IPS-NIHi7 (cell line): ENCODE measurements at regions not wholly inside any gene's neighbourhood (a gene's known extent, or its start where the extent isn't known, plus 50 kb on each side); places are given as distances from the start of the nearest gene placed in this dataset.

Experiments used
- DNase-seq: peaks from one replicate; pipeline ENCODE4 v3.0.0; 2012; ENCODE audit warnings: mixed read lengths; ENCODE audit errors: extremely low spot score

- no peak for DNase-seq
Observed at GRCh38 chr1:181326348-181326747, 157.0 kb upstream of the CACNA1E start.

GRCh38 chr1:181327796-181328195 lies 155.5 kb upstream of the CACNA1E start:
- no peak for DNase-seq

DNA sequence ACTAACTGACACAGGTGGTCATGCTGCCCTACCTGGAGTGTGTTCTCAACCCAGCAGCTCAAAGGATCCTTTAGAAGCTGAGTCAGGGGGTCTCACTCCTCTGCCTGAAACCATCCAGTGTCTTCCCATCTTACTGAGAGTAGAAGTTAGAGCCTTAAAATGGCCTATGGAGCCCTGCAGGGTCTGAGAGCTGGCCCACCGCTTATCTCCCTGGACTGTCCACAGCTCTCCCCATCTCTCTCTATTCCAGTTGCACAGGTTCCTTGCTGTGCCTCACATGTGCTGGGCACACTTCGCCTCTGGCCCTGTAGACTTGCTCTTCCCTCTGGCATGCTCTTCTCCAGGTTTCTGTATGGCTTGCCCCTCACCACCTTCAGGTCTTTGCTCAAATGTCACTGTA lies 148.6 kb upstream of the CACNA1E start:
- no peak for DNase-seq

DNA sequence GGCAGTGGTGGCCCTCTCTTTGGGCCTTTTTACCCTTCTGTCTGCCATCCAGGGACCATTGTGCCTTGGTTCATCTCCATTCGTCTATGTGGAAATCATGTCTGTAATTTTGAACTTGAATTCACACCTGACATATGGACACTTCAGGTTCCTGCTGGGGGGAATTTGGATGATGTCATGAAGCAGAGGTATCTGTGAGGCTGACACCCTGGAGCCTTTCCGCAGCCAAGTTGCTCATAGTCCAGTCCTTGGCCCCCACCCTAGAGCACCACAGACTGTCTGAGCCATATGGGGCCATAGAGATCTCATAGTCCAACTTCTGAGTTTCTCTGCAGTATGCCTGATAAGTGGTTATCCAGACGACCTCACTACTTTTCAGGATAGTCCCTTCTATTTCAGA lies 147.7 kb upstream of the CACNA1E start:
- no peak for DNase-seq

GRCh38 chr1:181341026-181341632 lies 142.2 kb upstream of the CACNA1E start:
- DNase-seq: no peak

DNA sequence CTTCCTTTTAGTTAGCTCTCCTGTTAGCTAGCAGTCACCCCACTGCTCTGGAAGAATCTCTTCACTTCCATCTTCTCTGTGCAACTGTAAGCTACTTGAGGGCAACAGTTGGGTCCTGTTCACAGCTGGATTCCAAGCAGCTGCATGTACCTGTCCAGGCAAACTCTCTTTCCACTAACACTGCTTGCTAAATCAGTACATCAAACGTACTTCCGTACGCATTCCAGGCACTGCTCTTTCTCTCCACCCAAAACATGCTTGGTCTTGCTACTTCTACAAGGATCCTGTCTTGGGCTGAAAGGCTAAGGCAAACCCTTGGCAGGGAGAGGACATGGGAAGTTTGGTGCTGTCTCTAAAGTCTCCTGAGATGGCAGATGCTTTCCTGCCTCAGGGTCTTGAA lies 139.2 kb upstream of the CACNA1E start:
- DNase-seq: no peak

GRCh38 chr1:181345146-181345545 lies 138.2 kb upstream of the CACNA1E start:
- no peak for DNase-seq

- no peak for DNase-seq
Observed at GRCh38 chr1:181347495-181348390, 135.6 kb upstream of the CACNA1E start.

GRCh38 chr1:181349512-181349911 lies 133.8 kb upstream of the CACNA1E start:
- no peak for DNase-seq

GRCh38 chr1:181350131-181350530 lies 133.2 kb upstream of the CACNA1E start:
- no peak for DNase-seq

- DNase-seq: no peak
Observed at GRCh38 chr1:181351740-181352139, 131.6 kb upstream of the CACNA1E start.

- no peak for DNase-seq
Observed at GRCh38 chr1:181352695-181353094, 130.6 kb upstream of the CACNA1E start.

GRCh38 chr1:181353526-181353925 lies 129.8 kb upstream of the CACNA1E start:
- DNase-seq: no peak

DNA sequence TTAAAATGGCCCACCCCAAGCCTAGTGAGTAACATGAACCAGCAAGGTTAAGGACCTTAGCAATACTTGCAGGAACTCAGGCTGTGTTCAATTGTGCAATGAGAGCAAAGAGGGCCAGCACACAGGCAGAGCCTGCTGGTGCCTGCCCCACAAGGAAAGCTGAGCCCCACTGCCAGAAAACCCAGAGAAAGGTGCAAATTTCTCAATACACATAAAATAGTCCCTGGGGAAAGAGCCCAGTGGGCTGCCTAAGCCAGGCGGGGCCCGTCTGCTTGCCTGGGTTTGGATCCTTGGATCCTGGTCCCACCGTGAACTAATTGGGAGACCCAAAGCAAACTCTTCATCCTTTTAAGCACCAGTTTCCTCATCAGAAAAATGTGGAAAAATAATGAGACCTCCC lies 128.5 kb upstream of the CACNA1E start:
- no peak for DNase-seq

- no peak for DNase-seq
Observed at GRCh38 chr1:181356505-181357340, 126.6 kb upstream of the CACNA1E start.

DNA sequence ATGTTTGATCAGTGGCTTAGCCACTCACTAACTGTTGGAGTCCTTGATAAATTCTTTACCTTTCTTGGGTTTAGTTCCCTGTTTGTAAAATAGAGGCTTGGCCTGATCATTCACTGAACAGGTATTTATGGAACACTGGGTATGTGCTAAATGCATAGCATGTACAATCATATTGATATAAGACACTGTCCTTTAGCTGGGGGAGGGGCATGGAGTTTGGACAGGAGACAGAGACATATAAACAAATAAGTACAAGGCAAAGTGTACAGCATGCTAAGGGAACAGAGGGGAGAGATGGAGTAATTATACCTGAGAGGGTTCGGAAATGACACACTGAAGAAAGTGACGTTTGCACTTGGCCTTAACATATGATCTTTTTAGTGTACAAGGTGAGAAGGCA lies 124.3 kb upstream of the CACNA1E start:
- DNase-seq: no peak

- DNase-seq: no peak
Observed at GRCh38 chr1:181364801-181365200, 118.5 kb upstream of the CACNA1E start.

DNA sequence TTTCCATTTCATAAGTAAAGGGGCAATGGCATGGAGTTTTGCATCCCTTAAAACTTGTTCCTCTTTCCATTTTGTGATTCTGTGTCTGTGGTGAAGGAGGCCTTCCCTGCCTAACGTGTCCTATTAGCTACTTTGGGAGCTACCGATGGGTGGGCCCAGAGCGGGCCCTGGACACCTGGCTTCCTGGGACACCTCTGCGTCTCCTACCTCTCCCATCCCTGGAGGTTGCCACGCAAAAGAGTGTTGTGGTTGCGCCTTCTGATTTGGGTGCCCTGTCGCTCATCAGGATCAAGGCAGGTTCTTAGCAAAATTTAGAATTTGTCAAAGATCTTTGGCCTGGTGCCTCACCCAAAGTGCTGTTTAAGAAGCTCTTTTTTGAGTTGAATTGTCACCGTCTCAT lies 116.4 kb upstream of the CACNA1E start:
- no peak for DNase-seq

DNA sequence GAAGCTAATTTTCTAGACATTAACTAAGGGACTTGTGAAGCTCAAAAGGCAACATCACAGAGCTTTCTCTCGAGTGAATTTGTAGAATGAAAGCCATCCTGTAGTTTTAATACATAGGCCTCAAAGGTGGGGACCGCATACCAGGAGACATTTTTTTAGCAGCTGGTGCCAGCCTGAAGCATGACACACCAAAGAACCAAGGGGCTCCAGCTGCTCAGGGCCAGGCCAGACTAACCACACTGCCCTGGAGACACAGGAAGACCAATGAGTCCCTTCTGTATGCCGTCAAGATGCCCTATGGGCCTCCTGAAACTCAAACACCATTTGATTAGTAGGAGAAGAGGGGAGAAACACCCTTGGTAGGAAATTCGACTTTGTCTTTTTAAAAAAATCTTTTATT lies 113.9 kb upstream of the CACNA1E start:
- DNase-seq: no peak

GRCh38 chr1:181383695-181384094 lies 99.6 kb upstream of the CACNA1E start:
- no peak for DNase-seq

GRCh38 chr1:181386340-181386739 lies 97.0 kb upstream of the CACNA1E start:
- DNase-seq: no peak

- no peak for DNase-seq
Observed at GRCh38 chr1:181386951-181387350, 96.4 kb upstream of the CACNA1E start.
